Muscle of leg (tissue), 3 donors: ENCODE measurements at regions not wholly inside any gene's neighbourhood (a gene's known extent, or its start where the extent isn't known, plus 50 kb on each side); places are given as distances from the start of the nearest gene placed in this dataset.
A peak's percentile ranks its signal among the peaks of the same experiment; 100 is the strongest.

Source experiments
- DNase-seq: peaks from one replicate; pipeline ENCODE4 v3.0.0; 2013
- H3K27ac ChIP-seq: one replicate; pipeline ENCODE4 v1.5.1; 2013; ENCODE audit warnings: mild to moderate bottlenecking, low read length, control low read depth
- H3K27me3 ChIP-seq: one replicate; pipeline ENCODE4 v1.6.1; 2013; ENCODE audit warnings: low read length; ENCODE audit not compliant: control insufficient read depth, insufficient read depth
- H3K36me3 ChIP-seq: one replicate; pipeline ENCODE4 v1.6.1; 2013; ENCODE audit warnings: low read length; ENCODE audit not compliant: control insufficient read depth, insufficient read depth
- H3K4me1 ChIP-seq: one replicate; pipeline ENCODE4 v1.6.1; 2013; ENCODE audit warnings: low read length; ENCODE audit not compliant: control insufficient read depth, insufficient read depth
- H3K4me3 ChIP-seq: one replicate; pipeline ENCODE4 v1.5.1; 2013; ENCODE audit warnings: low read length, control low read depth
- H3K9me3 ChIP-seq: replicated peaks from 2 replicates; pipeline ENCODE4 v1.6.1; 2013; ENCODE audit warnings: low read depth, low read length; ENCODE audit not compliant: control insufficient read depth
- WGBS: methylation state at CpG from one replicate; pipeline ENCODE4 v1.1.5; 2013; ENCODE audit warnings: missing lambda C conversion rate; ENCODE audit not compliant: insufficient coverage; 5-methylcytosine and 5-hydroxymethylcytosine counted together

- no peak overlapping the region for H3K4me3 ChIP-seq
- H3K36me3 ChIP-seq: no peaks in the 10 kb centered on the region
- DNase-seq: no peak
- H3K4me1 ChIP-seq: no peaks in the 10 kb centered on the region
- H3K27ac ChIP-seq: no peak overlapping the region
- H3K9me3 ChIP-seq: peaks cover 4% of the 10 kb centered on the region
- WGBS: 55% methylated on average over 1 of the region's 2 CpGs
- H3K27me3 ChIP-seq: no peaks in the 10 kb centered on the region
These were observed 50.5 kb upstream of the POU2AF2 start for GRCh38 chr11:111194860-111195568.

GRCh38 chr11:111193924-111194490 is 51.5 kb upstream of the POU2AF2 start:
- DNase-seq: no peak
- Histone ChIP-seq H3K4me3 (no peak overlapping the region), H3K4me1 (no peaks in the 10 kb centered on the region), H3K27ac (no peak overlapping the region), H3K27me3 (no peaks in the 10 kb centered on the region), H3K9me3 (peaks cover 4% of the 10 kb centered on the region), H3K36me3 (no peaks in the 10 kb centered on the region)
- 75% methylated on average over 1 of the region's 1 CpG for WGBS

GRCh38 chr11:111189466-111189865 is 56.1 kb upstream of the POU2AF2 start:
- Histone ChIP-seq H3K36me3 (no peaks in the 10 kb centered on the region), H3K9me3 (peaks cover 7% of the 10 kb centered on the region), H3K27ac (no peak overlapping the region), H3K4me1 (no peaks in the 10 kb centered on the region), H3K27me3 (no peaks in the 10 kb centered on the region), H3K4me3 (no peak overlapping the region)
- no peak for DNase-seq
- 71% methylated on average over 1 of the region's 2 CpGs for WGBS

- peaks cover 4% of the 10 kb centered on the region for H3K9me3 ChIP-seq
- no peak for DNase-seq
- WGBS: no CpG with 5 or more reads among the region's 3 CpGs
- no peaks in the 10 kb centered on the region for H3K4me1 ChIP-seq
- no peaks in the 10 kb centered on the region for H3K27me3 ChIP-seq
- H3K4me3 ChIP-seq: no peak overlapping the region
- no peaks in the 10 kb centered on the region for H3K36me3 ChIP-seq
- H3K27ac ChIP-seq: no peak overlapping the region
These were observed 59.1 kb upstream of the POU2AF2 start for GRCh38 chr11:111186308-111186915.

GRCh38 chr11:111185266-111185665 is 60.3 kb upstream of the POU2AF2 start:
- Histone ChIP-seq H3K4me3 (no peak overlapping the region), H3K9me3 (peaks cover 4% of the 10 kb centered on the region), H3K27ac (no peak overlapping the region), H3K36me3 (no peaks in the 10 kb centered on the region), H3K27me3 (no peaks in the 10 kb centered on the region), H3K4me1 (no peaks in the 10 kb centered on the region)
- DNase-seq: peak; percentile 68
- no CpG with 5 or more reads among the region's 2 CpGs for WGBS

- peak; percentile 36 for DNase-seq
- peaks cover 4% of the 10 kb centered on the region for H3K9me3 ChIP-seq
- no peak overlapping the region for H3K4me3 ChIP-seq
These were observed 61.8 kb upstream of the POU2AF2 start for GRCh38 chr11:111183706-111184105.

GRCh38 chr11:111179184-111179910 is 66.2 kb upstream of the POU2AF2 start:
- WGBS: 0% methylated on average over 1 of the region's 5 CpGs
- H3K4me3 ChIP-seq: no peak overlapping the region
- no peaks in the 10 kb centered on the region for H3K4me1 ChIP-seq
- H3K9me3 ChIP-seq: peaks cover 2% of the 10 kb centered on the region
- no peaks in the 10 kb centered on the region for H3K36me3 ChIP-seq
- H3K27ac ChIP-seq: no peak overlapping the region
- DNase-seq: no peak
- H3K27me3 ChIP-seq: no peaks in the 10 kb centered on the region

More at GRCh38 chr11:111183706-111184105, 61.8 kb upstream of the POU2AF2 start:
- Histone ChIP-seq H3K27ac (no peak overlapping the region), H3K36me3 (no peaks in the 10 kb centered on the region), H3K27me3 (no peaks in the 10 kb centered on the region), H3K4me1 (no peaks in the 10 kb centered on the region)

GRCh38 chr11:111177037-111177871 is 68.3 kb upstream of the POU2AF2 start:
- DNase-seq: no peak
- H3K9me3 ChIP-seq: no peaks in the 10 kb centered on the region
- H3K4me3 ChIP-seq: no peak overlapping the region

GRCh38 chr11:111176603-111177002 is 68.9 kb upstream of the POU2AF2 start:
- no peaks in the 10 kb centered on the region for H3K4me1 ChIP-seq
- no peaks in the 10 kb centered on the region for H3K27me3 ChIP-seq
- H3K4me3 ChIP-seq: no peak overlapping the region
- no peaks in the 10 kb centered on the region for H3K9me3 ChIP-seq
- no peaks in the 10 kb centered on the region for H3K36me3 ChIP-seq
- 91% methylated on average over 3 of the region's 4 CpGs for WGBS
- DNase-seq: no peak
- H3K27ac ChIP-seq: no peak overlapping the region

More at GRCh38 chr11:111177037-111177871, 68.3 kb upstream of the POU2AF2 start:
- Histone ChIP-seq H3K27ac (no peak overlapping the region), H3K4me1 (no peaks in the 10 kb centered on the region), H3K36me3 (no peaks in the 10 kb centered on the region), H3K27me3 (no peaks in the 10 kb centered on the region)
